NCI-H146 treated with DMSO at 0.1 percent for 48 hours (cell line): ENCODE measurements at regions not wholly inside any gene's neighbourhood (a gene's known extent, or its start where the extent isn't known, plus 50 kb on each side); places are given as distances from the start of the nearest gene placed in this dataset.

Source experiments
- DNase-seq: peaks from one replicate; lab custom pipeline; 2025; ENCODE audit not compliant: unreplicated experiment; lab: John Stamatoyannopoulos, UW

DNA sequence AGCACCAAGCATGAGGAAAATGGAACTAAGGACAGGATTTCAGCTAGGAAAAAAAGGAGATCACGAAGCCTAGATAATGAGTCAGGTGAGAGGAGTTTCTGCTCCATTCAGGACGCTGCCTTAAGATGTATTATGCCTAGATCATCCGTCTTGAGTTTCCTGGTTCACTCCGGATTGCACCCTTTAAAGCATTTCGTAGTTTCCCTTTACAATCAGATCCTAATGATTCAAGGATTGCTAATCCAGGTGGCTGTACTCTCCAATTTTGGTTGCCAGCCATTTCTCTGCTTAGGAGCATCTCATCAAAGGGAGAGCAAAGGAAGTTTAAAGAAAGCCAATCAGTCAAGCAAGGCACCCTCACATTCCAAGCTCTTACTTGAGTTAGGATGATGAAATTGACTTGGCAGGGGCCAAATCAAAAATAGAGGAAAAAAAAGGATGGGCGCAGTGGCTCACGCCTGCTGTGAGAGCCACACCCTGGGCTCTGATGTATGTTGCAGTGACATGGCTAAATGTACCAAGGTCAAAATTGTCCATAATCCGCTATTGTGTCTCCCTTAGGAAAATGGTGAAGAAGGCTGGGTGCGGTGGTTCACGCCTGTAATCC is 156.9 kb upstream of the SOD1 start:
- no peak for DNase-seq

DNA sequence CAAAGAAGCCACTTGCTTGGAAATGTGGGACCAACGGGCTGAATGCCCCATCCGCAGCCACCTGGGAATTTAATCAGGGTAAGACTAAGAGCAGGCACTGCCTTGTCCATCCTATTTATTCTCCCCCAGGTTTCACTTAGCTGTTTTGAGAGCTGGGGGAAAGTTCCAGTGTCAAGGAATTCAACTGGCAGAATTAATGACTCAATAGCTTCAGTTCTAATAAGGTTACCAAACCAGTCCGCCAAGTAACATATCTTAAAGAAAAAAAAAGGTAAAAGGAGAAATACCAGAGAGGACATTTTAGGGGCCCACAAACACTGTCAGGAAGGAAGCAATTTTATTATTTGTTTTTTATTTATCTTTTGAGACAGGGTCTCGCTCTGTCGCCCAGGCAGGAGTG is 157.6 kb upstream of the SOD1 start:
- no peak for DNase-seq

DNA sequence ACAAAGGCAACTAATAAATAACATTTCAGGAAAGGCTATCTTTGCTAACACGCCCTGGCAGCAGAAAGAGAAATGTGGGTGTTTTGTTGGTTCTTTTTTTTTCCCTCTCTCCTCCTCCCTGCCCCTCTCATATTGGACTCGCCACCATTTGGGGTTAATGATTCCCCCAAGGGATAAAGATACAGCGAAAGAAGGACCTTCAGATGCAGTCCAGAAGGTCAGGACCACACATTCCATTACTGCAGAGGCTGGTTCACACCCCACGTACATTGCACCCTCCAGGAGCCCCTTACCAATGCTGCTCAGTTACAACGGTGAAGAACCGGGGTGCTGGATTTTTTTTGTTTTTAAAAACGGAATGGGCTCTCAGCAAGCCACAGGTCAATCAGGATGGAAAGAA is 156.9 kb upstream of the TIAM1 start:
- no peak for DNase-seq

DNA sequence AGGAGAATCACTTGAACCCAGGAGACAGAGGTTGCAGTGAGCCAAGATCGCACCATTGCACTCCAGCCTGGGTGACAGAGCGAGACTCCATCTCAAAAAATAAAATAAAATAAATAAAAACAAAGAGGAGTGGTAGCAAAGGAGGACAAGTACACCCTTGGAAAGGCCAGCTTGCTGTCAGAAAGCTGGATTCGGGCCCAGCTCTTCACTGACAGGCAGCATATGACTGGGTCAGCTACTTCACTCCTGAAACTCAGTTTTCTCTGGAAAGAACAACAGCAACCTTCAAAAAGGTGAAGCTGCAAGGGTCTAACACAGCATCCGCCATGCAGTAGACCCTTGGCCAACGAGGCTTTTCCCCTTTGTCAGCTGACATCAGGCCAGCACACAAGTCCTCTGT is 156.0 kb upstream of the TIAM1 start:
- DNase-seq, result no peak

DNA sequence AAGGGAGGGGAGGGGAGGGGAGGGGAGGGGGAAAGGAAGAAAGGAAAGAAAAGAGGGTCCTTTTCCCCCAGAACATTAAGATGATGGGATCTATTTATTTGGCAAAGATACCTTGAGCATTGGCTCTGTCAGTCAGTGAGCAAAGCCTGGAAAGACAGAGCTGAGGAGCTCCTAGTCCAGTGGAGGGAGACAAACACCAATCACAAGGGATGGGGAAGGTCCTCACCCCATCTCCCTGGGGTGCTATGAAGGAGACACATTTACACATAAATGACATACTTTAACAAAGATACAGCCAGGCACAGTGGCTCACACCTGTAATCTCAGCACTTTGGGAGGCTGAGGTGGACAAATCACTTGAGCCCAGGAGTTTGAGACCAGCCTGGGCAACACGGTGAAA is 154.9 kb upstream of the TIAM1 start:
- DNase-seq, result no peak

DNA sequence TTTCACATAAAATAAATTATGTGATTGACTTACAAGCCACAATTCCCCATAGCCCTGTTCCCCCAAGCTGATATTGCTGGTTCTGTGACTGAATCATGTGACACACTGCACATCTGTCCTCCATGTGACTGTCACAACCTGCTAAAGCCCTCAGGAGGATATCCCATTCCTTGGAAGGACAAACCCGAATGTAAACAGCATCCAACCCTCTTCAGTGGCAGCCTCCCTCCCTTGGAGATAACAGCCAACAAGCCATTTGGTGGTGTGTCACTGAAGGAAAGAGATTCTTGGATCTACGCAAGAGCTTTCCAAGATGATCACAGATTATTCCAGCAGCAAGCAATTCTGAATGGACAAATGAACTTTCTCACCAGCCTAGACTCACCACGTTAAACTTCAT is 153.9 kb upstream of the TIAM1 start:
- no peak for DNase-seq

DNA sequence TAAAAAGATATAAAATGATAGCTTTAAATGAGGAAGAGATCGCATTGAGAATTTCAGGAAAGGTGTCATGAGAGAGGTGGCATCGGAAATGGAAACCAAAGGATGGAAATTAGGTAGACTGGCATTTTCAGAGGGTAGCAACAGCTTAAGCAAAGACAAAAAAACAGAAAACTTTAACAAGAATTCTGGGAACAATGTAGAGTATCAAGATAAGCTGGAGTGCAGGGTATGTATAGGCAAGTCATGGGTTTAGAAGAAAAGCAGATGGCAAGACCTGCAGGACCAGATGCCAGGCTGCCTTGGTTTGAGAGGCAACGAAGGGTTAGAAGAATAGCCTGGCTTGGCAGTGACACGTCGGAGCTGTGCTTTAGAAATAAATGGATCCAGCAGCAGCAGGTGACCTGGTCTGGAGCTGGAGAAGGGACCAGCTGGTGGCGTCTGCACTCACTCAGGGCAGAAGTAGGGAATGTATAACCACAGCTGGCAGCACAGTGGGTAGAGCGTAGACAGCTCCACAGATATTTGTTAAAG is 149.4 kb upstream of the TIAM1 start:
- no peak for DNase-seq

DNA sequence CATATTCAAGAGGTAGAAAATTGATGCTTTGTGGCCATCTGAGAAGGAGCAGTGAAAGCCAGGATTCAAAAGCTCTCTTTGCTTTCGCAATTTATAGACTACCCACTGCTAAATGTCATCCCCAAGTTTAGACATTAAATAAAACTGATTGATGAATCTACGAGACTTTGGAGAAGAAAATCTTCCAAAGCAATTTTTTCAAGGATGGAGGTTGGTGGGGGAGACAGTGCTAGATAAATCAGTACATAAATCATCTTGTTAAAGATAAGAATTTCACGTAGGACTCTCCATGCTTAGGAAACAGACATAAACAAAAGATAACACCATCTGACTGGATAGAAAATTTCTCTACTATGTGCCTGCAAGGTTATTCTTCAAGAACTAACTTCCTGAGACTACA is 147.6 kb upstream of the TIAM1 start:
- no peak for DNase-seq

DNA sequence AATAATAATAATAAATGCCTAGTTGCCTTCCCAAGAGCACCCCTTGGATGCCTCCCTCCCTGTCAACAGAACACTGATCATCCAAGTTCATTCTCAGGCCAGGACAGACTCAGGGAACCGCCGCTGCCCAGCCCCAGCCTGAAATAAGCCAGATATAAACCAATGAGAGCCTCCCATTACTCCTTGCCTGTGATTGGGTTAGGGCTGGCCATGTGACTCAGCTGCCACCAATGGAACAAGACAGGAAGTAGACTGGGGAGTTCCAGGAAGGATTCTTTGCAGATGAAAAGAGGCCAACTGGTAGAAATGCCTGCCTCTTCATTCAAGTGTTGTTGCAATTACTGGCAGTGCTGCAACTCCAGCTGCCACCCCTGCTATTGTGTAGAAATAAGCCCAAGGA is 146.4 kb upstream of the TIAM1 start:
- no peak for DNase-seq

DNA sequence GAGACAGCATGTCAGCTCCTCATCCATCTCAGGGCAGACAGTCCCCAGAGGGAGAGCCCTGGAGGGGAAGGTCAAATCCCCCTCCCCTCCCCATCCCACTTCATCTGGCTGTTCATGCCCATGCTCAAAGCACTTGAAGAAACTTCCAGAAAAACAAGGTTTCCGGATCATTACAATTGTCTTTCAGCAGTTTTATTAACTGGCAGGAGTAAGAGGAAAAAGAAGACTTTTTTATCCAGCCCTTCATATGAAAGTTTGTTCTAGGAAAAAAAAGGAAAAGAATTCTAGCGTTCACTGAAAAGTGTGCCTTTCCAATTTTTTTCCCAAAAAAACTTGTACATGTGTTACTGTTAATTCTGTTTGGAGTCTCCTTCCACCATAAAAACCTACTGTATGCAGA is 145.7 kb upstream of the TIAM1 start:
- no peak for DNase-seq

DNA sequence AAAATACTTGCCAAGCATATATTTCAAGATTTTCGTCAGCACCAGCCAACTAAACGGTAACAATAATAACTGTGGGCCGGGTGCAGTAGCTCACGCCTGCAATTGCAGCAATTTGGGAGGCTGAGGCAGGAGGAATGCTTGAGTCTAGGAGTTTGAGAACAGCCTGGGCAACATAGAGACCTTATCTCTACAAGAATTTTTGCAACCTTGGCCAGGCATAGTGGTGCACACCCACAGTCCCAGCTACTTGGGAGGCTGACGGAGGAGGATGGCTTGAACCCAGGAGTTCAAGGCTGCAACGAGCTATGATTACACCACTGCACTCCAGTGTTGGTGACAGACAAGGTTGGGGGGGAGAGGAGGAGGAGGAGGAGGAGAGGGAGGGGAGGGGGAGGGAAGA is 145.0 kb upstream of the TIAM1 start:
- no peak for DNase-seq

DNA sequence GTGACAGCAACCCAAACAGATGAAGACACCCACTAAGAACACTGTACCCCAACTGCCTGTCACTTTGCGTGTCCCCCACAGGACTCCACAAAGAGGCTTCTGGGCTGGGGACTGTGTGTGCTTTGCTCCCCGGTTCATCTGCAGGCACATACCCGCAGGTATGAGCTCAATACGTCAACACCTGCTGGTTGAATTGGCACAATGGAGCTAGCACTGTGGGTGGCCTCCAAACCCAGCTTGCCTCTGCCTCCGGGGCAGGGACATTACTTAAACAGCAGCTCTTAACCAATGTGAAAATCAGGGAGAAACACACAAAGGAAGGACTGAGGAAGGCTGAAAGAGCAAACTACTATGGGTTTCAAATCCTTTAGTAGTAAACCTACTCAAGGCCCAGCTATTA is 140.2 kb upstream of the TIAM1 start:
- DNase-seq, result peak; percentile 61

DNA sequence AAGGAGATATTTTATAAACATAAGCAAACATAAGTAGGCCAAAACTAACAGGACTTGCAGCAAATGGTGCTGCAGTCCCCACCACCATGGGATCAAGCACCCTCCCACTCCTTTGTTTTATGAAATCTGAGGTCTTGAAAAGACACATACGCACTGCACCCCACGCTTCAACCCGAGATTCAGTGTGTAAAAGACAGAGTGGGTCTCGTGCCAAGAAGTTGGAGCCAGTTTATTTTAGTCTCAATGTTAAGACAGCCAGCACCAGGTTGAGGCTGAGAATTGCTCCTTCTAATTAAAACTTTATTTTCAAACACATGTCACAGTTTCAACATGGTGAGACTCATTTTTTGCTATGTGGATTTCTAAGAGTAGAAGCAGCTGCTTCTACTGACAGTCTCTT is 139.1 kb upstream of the TIAM1 start:
- no peak for DNase-seq

DNA sequence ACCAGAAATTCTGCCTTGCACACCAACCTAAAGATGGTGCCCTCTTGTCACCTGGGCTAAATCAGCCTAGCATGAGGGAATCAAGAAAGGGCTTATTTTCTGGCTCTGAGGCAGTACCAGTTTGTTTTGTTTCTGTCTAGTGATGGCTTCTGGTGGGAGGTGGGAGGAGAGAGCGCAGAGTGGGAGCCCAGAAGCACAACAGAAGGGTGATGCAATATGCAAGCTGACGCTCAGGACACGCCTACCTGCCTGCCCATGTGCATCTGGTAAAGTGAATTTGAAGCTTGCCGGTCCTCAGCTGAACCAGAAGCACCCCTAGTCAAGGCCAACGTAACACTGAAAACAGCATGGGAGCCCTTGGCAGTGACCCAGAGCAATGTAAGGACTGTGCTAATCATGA is 138.4 kb upstream of the TIAM1 start:
- no peak for DNase-seq

DNA sequence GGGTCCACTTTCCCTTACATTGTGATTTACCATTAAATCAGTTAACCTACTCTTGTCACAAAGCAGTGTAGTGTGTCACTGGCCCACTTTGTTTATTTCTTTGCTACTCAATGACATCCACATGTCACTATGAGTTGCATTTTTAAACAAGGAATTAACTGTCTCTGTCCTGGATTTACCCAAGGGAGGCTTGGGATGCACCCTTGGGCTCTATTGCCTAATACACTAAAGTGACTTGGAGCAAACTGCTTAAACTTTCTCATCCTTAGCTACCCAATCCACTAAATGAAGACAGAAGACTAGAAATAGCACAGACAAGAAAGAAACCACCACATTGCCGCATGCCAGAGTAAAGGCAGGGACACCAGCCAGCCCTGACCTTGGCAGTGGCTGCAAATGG is 136.2 kb upstream of the TIAM1 start:
- DNase-seq, result no peak

DNA sequence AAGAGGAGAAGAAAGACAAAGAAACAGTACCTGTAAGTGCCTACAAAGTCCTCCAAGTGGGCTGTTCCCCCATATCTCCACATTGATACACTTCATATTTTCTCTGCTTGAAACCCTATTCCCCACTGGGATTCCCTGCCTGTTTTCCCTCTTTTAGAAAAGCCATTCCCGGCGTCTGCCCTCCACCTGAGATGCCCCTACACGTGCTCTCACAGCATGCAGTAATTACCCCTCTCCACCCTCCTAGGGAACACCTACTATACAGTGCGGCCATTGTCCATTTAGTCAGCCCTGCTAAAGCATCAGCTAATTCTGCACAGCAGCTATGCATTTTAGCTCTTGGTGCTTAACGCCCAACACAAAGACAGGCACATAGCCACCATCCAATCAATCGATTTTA is 135.7 kb upstream of the TIAM1 start:
- peak; percentile 81 for DNase-seq

DNA sequence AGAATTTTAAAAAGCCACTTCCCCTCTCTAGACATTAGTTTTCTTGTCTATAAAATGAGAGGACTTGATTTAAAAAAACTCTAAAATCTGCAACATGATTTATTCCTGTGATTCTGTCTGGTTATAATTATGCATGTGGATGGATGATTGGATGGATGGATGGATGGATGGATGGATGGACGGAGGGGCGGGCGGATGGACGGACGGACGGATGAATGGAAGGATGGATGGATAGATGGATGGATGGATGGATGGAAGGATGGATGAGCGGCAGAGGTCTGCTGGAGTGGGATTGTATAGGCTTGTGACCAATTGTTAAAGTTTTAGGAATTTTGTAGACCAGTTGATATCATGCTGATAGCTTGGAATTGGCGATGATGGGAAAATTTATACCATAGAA is 135.2 kb upstream of the TIAM1 start:
- DNase-seq, result no peak

DNA sequence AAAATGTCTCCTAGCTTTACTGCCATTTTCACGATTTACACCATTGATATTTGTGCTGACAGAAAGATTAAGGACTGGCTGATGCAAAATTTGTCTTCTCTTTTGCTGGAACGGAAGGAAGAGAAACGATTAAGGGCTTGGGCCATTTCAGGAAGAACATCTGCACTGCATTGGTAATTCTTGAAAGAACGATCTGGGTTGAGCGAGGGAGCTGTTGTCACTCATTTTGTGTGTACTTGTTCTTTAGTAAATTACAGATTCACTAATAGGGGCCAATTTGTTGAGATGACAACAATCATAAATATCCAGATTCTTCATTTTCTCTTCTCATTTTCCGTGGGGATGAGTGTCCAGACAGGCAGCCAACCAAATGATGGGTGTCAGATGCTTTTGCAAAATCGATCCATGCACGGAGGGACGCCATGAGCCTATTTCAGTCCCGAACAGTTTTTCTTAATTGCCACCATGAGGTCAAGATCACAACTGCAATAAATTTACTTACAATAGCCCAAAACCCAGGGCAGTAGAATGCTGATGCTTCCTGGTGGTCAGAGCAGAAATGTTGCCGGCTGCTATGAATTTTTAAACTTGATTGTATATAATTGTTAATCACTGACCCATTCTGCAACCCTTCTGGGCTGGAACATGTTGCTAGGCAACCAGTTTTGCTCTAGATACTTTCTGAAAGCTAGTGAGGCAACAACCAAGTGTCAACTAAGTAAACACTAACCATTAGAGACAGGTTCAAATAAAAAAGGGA is 132.4 kb upstream of the TIAM1 start:
- no peak for DNase-seq

DNA sequence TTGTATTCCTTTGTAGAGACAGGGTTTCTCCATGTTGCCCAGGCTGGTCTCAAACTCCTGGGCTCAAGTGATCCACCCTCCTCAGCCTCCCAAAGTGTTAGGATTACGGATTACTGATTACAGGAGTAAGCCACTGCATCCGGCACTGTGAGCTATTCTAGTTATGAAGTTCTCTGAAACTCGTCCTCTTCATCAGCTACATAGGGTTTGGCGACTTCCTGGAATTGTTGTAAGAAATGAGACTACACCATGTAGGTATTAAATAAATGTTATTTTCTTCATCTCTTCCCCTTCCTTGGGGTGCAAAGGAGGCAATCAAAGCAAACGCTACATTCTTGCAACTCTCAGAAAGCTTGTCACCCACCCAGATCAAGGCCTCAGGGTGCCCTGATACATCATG is 131.2 kb upstream of the TIAM1 start:
- DNase-seq, result no peak

DNA sequence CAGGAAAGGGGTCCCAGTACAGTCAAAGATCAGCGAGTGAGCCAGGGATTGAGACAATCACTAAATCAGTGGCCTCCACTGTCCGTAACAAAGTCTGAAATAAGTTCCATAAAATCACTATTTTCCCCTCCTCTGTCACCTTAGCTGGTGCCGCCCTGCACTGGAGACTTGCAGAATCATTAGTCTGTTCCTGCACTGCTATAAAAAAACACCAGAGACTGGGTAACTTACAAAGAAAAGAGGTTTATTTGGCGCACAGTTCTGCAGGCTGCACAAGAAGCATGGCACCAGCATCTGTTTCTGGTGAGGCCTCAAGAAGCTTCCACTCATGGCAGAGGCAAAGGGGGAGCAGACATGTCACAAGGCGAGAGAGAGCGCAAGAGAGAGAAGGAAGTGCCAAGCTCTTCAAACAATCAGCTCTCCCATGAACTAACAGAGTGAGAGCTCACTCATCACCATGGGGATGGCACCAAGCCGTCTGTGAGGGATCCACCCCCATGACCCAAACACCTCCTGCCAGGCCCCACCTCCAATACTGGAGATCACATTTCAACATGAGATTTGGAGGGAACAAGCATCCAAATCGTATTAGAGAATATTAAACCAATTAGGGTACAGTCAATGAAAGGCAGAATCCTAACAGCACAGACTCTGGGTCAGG is 129.8 kb upstream of the TIAM1 start:
- DNase-seq, result no peak

DNA sequence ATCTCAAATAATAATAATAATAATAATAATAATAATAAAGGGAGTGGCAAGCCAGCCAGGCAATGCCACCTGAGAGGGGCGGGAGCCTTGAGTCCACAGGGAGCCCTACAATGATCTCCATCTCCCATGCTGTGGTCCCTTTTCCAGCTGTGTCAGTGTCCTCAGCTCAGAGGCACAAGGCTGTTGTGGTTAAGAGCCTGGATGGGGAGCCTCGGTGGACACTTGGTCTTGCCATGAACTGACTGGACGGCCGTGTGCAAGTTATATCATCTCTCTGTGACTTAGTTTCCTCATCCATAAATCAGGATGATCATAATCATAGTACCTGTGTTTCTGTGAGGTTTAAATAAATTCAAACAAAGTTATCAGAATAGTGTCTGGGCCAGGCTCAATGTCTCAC is 127.8 kb upstream of the TIAM1 start:
- DNase-seq, result no peak
